ENCODE measurements at regions not wholly inside any gene's neighbourhood (a gene's known extent, or its start where the extent isn't known, plus 50 kb on each side); places are given as distances from the start of the nearest gene placed in this dataset.
"Not testable (repeated sequence)": the region's sequence is repeated elsewhere in the genome, so short reads cannot be mapped to it uniquely, and the experiment has no call there.

- H3K27ac Mint-ChIP-seq: no peak overlapping the region
- no peaks in the 10 kb centered on the region for H3K27me3 Mint-ChIP-seq
- H3K4me1 Mint-ChIP-seq: no peaks in the 10 kb centered on the region
- H3K9me3 Mint-ChIP-seq: peaks cover 7% of the 10 kb centered on the region
- ChIA-PET POLR2A (no interaction called here), CTCF (interaction anchor here (0.6 to 0.7 kb wide), 3 partner anchors 228 to 615 kb away, joined by 3 to 7 read pairs (median 3); no protein-coding TSS in a partner anchor)
- no peak for DNase-seq
- peaks cover 6% of the 10 kb centered on the region for H3K36me3 Mint-ChIP-seq (ENCODE audit: low read depth)
- H3K4me3 Mint-ChIP-seq: no peak overlapping the region
Observed at GRCh38 chr12:89058402-89058801, 293.9 kb downstream of the DUSP6 start.

GRCh38 chr12:89053817-89054216, 298.5 kb downstream of the DUSP6 start:
- POLR2A ChIA-PET, DNase-seq, CTCF ChIA-PET, H3K27ac Mint-ChIP-seq, H3K4me3 Mint-ChIP-seq, H3K27me3 Mint-ChIP-seq: not testable (repeated sequence)
- Mint-ChIP-seq H3K36me3 (ENCODE audit: low read depth) (peaks cover 20% of the 10 kb centered on the region), H3K4me1 (peaks cover 21% of the 10 kb centered on the region), H3K9me3 (peaks cover 19% of the 10 kb centered on the region)

- Mint-ChIP-seq H3K9me3 (peaks cover 19% of the 10 kb centered on the region), H3K27ac (no peak overlapping the region), H3K4me3 (no peak overlapping the region), H3K36me3 (ENCODE audit: low read depth) (peaks cover 23% of the 10 kb centered on the region), H3K4me1 (peaks cover 22% of the 10 kb centered on the region), H3K27me3 (no peaks in the 10 kb centered on the region)
- ChIA-PET CTCF (interaction anchor here (1.0 to 1.5 kb wide), 6 partner anchors 8 to 320 kb away, joined by 3 read pairs; no protein-coding TSS in a partner anchor), POLR2A (no interaction called here)
- DNase-seq: peak; percentile 54
Observed at GRCh38 chr12:89051065-89051677, 301.1 kb downstream of the DUSP6 start.

GRCh38 chr12:89047856-89048418, 304.4 kb downstream of the DUSP6 start:
- ChIA-PET CTCF (no interaction called here), POLR2A (no interaction called here)
- no peak overlapping the region for H3K4me3 Mint-ChIP-seq
- no peak overlapping the region for H3K27ac Mint-ChIP-seq
- no peak for DNase-seq
- H3K27me3 Mint-ChIP-seq: no peaks in the 10 kb centered on the region
- peaks cover 24% of the 10 kb centered on the region for H3K36me3 Mint-ChIP-seq (ENCODE audit: low read depth)
- peaks cover 27% of the 10 kb centered on the region for H3K4me1 Mint-ChIP-seq
- H3K9me3 Mint-ChIP-seq: peaks cover 12% of the 10 kb centered on the region

GRCh38 chr12:89041078-89041477, 311.2 kb downstream of the DUSP6 start:
- POLR2A ChIA-PET: no interaction called here
- H3K27ac Mint-ChIP-seq: peak overlapping the region; percentile 88
- no peak for DNase-seq
- peaks cover 60% of the 10 kb centered on the region for H3K36me3 Mint-ChIP-seq (ENCODE audit: low read depth)
- H3K27me3 Mint-ChIP-seq: no peaks in the 10 kb centered on the region
- CTCF ChIA-PET: interaction anchor here (1.1 to 1.5 kb wide), 3 partner anchors 24 to 421 kb away, joined by 3 to 4 read pairs (median 4); partner anchors contain the start of gene DUSP6
- H3K4me3 Mint-ChIP-seq: no peak overlapping the region
- H3K4me1 Mint-ChIP-seq: peaks cover 61% of the 10 kb centered on the region
- peaks cover 33% of the 10 kb centered on the region for H3K9me3 Mint-ChIP-seq

GRCh38 chr12:89040146-89040964, 311.9 kb downstream of the DUSP6 start:
- Mint-ChIP-seq H3K36me3 (ENCODE audit: low read depth) (peaks cover 63% of the 10 kb centered on the region), H3K27me3 (no peaks in the 10 kb centered on the region), H3K9me3 (peaks cover 36% of the 10 kb centered on the region), H3K27ac (peak overlapping the region; percentile 88), H3K4me3 (peak overlapping the region; percentile 30), H3K4me1 (peaks cover 64% of the 10 kb centered on the region)
- ChIA-PET CTCF (interaction anchor here (0.6 to 1.3 kb wide), 10 partner anchors 10 to 422 kb away, joined by 3 to 5 read pairs (median 3); partner anchors contain the start of gene DUSP6), POLR2A (no interaction called here)
- DNase-seq: peak; percentile 88

GRCh38 chr12:89038831-89039512, 313.3 kb downstream of the DUSP6 start:
- no peaks in the 10 kb centered on the region for H3K27me3 Mint-ChIP-seq
- peaks cover 64% of the 10 kb centered on the region for H3K36me3 Mint-ChIP-seq (ENCODE audit: low read depth)
- H3K9me3 Mint-ChIP-seq: peaks cover 34% of the 10 kb centered on the region
- ChIA-PET CTCF (interaction anchor here (0.6 to 2.0 kb wide), 14 partner anchors 11 to 778 kb away, joined by 3 to 7 read pairs (median 3); partner anchors contain the start of genes DUSP6 and GALNT4), POLR2A (interaction anchor here (0.7 kb wide), 1 partner anchor 295 kb away, joined by 15 read pairs; no protein-coding TSS in a partner anchor)
- H3K4me3 Mint-ChIP-seq: no peak overlapping the region
- DNase-seq: no peak
- H3K27ac Mint-ChIP-seq: peak overlapping the region; percentile 81
- peaks cover 66% of the 10 kb centered on the region for H3K4me1 Mint-ChIP-seq

- H3K4me1 Mint-ChIP-seq: peaks cover 44% of the 10 kb centered on the region
- H3K27me3 Mint-ChIP-seq: no peaks in the 10 kb centered on the region
- H3K9me3 Mint-ChIP-seq: peaks cover 35% of the 10 kb centered on the region
- H3K27ac Mint-ChIP-seq: peak overlapping the region; percentile 9
- peaks cover 39% of the 10 kb centered on the region for H3K36me3 Mint-ChIP-seq (ENCODE audit: low read depth)
- CTCF ChIA-PET: interaction anchor here (0.7 to 1.8 kb wide), 5 partner anchors 9 to 93 kb away, joined by 3 to 7 read pairs (median 3); no protein-coding TSS in a partner anchor
- H3K4me3 Mint-ChIP-seq: no peak overlapping the region
- POLR2A ChIA-PET: no interaction called here
- DNase-seq: no peak
Observed at GRCh38 chr12:89033062-89033461, 319.2 kb downstream of the DUSP6 start.

GRCh38 chr12:89029961-89030360, 322.3 kb downstream of the DUSP6 start:
- DNase-seq: no peak
- ChIA-PET CTCF (interaction anchor here (1.4 to 2.4 kb wide), 3 partner anchors 11 to 13 kb away, joined by 3 to 10 read pairs (median 6); no protein-coding TSS in a partner anchor), POLR2A (no interaction called here)
- peaks cover 31% of the 10 kb centered on the region for H3K4me1 Mint-ChIP-seq
- H3K27me3 Mint-ChIP-seq: no peaks in the 10 kb centered on the region
- no peak overlapping the region for H3K4me3 Mint-ChIP-seq
- peaks cover 32% of the 10 kb centered on the region for H3K9me3 Mint-ChIP-seq
- peaks cover 30% of the 10 kb centered on the region for H3K36me3 Mint-ChIP-seq (ENCODE audit: low read depth)
- H3K27ac Mint-ChIP-seq: no peak overlapping the region

- H3K27me3 Mint-ChIP-seq: no peaks in the 10 kb centered on the region
- H3K27ac Mint-ChIP-seq: no peak overlapping the region
- peaks cover 13% of the 10 kb centered on the region for H3K36me3 Mint-ChIP-seq (ENCODE audit: low read depth)
- no peak overlapping the region for H3K4me3 Mint-ChIP-seq
- H3K4me1 Mint-ChIP-seq: peaks cover 10% of the 10 kb centered on the region
- no peak for DNase-seq
- POLR2A ChIA-PET: no interaction called here
- CTCF ChIA-PET: interaction anchor here (1.0 to 1.8 kb wide), 3 partner anchors 14 to 437 kb away, joined by 4 to 5 read pairs (median 5); no protein-coding TSS in a partner anchor
- peaks cover 11% of the 10 kb centered on the region for H3K9me3 Mint-ChIP-seq
Observed at GRCh38 chr12:89024580-89024979, 327.7 kb downstream of the DUSP6 start.

GRCh38 chr12:89023936-89024335, 328.4 kb downstream of the DUSP6 start:
- ChIA-PET CTCF (interaction anchor here (1.0 to 1.8 kb wide), 5 partner anchors 9 to 438 kb away, joined by 3 to 5 read pairs (median 4); no protein-coding TSS in a partner anchor), POLR2A (no interaction called here)
- Mint-ChIP-seq H3K9me3 (peaks cover 8% of the 10 kb centered on the region), H3K36me3 (ENCODE audit: low read depth) (peaks cover 13% of the 10 kb centered on the region), H3K27ac (no peak overlapping the region), H3K4me3 (no peak overlapping the region), H3K27me3 (no peaks in the 10 kb centered on the region), H3K4me1 (peaks cover 12% of the 10 kb centered on the region)
- no peak for DNase-seq

GRCh38 chr12:89020689-89021088, 331.6 kb downstream of the DUSP6 start:
- H3K27me3 Mint-ChIP-seq: peaks cover 2% of the 10 kb centered on the region
- H3K4me1 Mint-ChIP-seq: peaks cover 27% of the 10 kb centered on the region
- peaks cover 9% of the 10 kb centered on the region for H3K36me3 Mint-ChIP-seq (ENCODE audit: low read depth)
- ChIA-PET POLR2A (no interaction called here), CTCF (interaction anchor here (0.8 to 3.4 kb wide), 6 partner anchors 16 to 506 kb away, joined by 3 to 34 read pairs (median 4); no protein-coding TSS in a partner anchor)
- peaks cover 4% of the 10 kb centered on the region for H3K9me3 Mint-ChIP-seq
- DNase-seq: no peak
- H3K27ac Mint-ChIP-seq: no peak overlapping the region
- no peak overlapping the region for H3K4me3 Mint-ChIP-seq
